Fibroblast of mammary gland (primary cell): ENCODE measurements at regions not wholly inside any gene's neighbourhood (a gene's known extent, or its start where the extent isn't known, plus 50 kb on each side); places are given as distances from the start of the nearest gene placed in this dataset.

ENCODE experiments used
- DNase-seq: peaks from one replicate; pipeline ENCODE4 v3.0.0-alpha.2; 2010; ENCODE audit warnings: low read depth
- H3K4me3 ChIP-seq: 2 replicates; pipeline ENCODE4 v1.5.1; 2011; ENCODE audit warnings: low read depth, mild to moderate bottlenecking, low read length, moderate library complexity; ENCODE audit not compliant: control insufficient read depth
- TF ChIP-seq, protein P1 (sequence below): conservative IDR thresholded peaks from 2 replicates; pipeline ENCODE4 v1.5.1; 2011; ENCODE audit warnings: low read depth, low read length, inconsistent platforms; ENCODE audit not compliant: control insufficient read depth, insufficient read depth

GRCh38 chr13:51518827-51519226, 65.4 kb upstream of the WDFY2 start:
- H3K4me3 ChIP-seq: no peak overlapping the region
- TF ChIP-seq, protein P1, sequence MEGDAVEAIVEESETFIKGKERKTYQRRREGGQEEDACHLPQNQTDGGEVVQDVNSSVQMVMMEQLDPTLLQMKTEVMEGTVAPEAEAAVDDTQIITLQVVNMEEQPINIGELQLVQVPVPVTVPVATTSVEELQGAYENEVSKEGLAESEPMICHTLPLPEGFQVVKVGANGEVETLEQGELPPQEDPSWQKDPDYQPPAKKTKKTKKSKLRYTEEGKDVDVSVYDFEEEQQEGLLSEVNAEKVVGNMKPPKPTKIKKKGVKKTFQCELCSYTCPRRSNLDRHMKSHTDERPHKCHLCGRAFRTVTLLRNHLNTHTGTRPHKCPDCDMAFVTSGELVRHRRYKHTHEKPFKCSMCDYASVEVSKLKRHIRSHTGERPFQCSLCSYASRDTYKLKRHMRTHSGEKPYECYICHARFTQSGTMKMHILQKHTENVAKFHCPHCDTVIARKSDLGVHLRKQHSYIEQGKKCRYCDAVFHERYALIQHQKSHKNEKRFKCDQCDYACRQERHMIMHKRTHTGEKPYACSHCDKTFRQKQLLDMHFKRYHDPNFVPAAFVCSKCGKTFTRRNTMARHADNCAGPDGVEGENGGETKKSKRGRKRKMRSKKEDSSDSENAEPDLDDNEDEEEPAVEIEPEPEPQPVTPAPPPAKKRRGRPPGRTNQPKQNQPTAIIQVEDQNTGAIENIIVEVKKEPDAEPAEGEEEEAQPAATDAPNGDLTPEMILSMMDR: no peak
- peak; percentile 80 for DNase-seq

GRCh38 chr13:51519771-51520216, 64.5 kb upstream of the WDFY2 start:
- H3K4me3 ChIP-seq: no peak overlapping the region
- TF ChIP-seq, protein P1: no peak
- DNase-seq: peak; percentile 77

GRCh38 chr13:51520524-51520923, 63.7 kb upstream of the WDFY2 start:
- DNase-seq: peak; percentile 83
- TF ChIP-seq, protein P1: no peak
- H3K4me3 ChIP-seq: no peak overlapping the region

DNA sequence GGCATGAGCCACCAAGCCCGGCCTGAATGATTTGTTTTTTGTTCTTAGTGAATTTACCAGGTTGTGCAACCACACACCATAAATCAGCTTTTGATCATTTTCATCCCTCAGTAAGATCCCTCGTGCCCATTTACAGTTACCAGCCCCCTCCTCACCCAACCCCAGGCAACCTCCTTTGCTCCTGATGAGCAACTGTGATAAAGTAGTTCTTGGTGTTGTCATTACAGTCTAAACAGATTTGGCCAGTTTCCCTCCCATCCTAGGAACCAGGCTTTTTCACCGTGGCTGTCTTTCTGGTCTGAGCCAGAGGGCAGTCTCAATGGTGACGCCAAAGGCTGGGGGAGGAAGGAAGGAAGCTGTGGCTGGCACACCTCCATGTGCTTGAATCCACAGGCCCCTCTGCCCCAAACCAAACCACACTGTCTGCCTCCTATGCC, 61.2 kb upstream of the WDFY2 start:
- DNase-seq: peak; percentile 88
- no peak overlapping the region for H3K4me3 ChIP-seq

DNA sequence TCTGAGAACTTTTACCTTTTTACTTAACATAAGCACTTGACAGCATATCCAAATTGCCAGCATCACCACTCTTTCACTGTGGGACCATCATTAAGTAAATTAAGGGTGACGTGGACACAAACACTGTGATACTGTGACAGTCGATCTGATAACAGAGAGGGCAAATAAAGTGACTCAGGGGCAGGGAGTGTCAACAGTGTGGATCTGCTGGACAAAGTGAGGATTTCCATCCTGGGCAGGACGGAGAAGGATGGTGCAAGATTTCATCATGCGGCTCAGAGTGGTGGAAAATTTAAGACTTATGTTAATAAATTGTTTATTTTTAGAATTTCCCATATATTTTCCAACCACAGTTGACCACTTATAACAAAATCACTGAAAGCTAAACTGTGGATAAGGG, 60.0 kb upstream of the WDFY2 start:
- H3K4me3 ChIP-seq: no peak overlapping the region
- TF ChIP-seq, protein P1: no peak
- DNase-seq: no peak

More for the DNA sequence above, 61.2 kb upstream of the WDFY2 start:
- TF ChIP-seq, protein P1: no peak

- peak; percentile 61 for DNase-seq
- H3K4me3 ChIP-seq: no peak overlapping the region
- TF ChIP-seq, protein P1: no peak
Observed at GRCh38 chr13:51524829-51525566, 59.3 kb upstream of the WDFY2 start.
